ENCODE measurements at regions not wholly inside any gene's neighbourhood (a gene's known extent, or its start where the extent isn't known, plus 50 kb on each side); places are given as distances from the start of the nearest gene placed in this dataset.
"Not testable (repeated sequence)": the region's sequence is repeated elsewhere in the genome, so short reads cannot be mapped to it uniquely, and the experiment has no call there.

DNA sequence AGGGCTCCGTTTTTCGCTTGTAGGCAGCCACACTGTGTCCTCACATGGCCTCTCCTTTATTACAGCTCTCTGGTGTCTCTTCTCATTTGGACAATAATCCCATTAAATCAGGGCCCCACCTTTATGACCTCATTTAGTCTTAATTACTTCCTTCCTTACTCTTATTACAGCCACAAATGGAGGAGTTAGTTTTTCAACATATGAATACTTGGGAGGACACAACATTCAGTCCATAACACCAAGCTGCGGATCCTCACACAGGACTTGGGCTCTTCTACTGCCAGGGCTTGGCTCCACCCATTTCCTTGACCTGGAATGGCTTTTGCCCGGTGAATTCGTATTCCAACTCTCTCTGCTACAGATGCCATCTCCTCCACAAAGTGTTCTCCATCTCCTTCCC is 74.3 kb upstream of the SLC7A14 start:
- H3K36me3 ChIP-seq = no peaks in the 10 kb centered on the region
- no peaks in the 10 kb centered on the region for H3K9me3 ChIP-seq
- no peak for DNase-seq
- H3K4me3 ChIP-seq (ENCODE audit: low read depth, low read length) = no peak overlapping the region
- H3K4me1 ChIP-seq = peaks cover 5% of the 10 kb centered on the region; the same call in 1 of the 2 replicates
- TF ChIP-seq, protein P1, sequence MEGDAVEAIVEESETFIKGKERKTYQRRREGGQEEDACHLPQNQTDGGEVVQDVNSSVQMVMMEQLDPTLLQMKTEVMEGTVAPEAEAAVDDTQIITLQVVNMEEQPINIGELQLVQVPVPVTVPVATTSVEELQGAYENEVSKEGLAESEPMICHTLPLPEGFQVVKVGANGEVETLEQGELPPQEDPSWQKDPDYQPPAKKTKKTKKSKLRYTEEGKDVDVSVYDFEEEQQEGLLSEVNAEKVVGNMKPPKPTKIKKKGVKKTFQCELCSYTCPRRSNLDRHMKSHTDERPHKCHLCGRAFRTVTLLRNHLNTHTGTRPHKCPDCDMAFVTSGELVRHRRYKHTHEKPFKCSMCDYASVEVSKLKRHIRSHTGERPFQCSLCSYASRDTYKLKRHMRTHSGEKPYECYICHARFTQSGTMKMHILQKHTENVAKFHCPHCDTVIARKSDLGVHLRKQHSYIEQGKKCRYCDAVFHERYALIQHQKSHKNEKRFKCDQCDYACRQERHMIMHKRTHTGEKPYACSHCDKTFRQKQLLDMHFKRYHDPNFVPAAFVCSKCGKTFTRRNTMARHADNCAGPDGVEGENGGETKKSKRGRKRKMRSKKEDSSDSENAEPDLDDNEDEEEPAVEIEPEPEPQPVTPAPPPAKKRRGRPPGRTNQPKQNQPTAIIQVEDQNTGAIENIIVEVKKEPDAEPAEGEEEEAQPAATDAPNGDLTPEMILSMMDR (IDR thresholded peaks at IDR 0.05; ENCODE audit: low read depth, low read length) = no peak
- no peaks in the 10 kb centered on the region for H3K27me3 ChIP-seq

- Histone ChIP-seq H3K36me3 (no peaks in the 10 kb centered on the region), H3K4me1 (peaks cover 8% of the 10 kb centered on the region), H3K27me3 (no peaks in the 10 kb centered on the region), H3K4me3 (ENCODE audit: low read depth, low read length) (no peak overlapping the region), H3K9me3 (no peaks in the 10 kb centered on the region)
- TF ChIP-seq, protein P1 (IDR thresholded peaks at IDR 0.05; ENCODE audit: low read depth, low read length) = no peak
- no peak for DNase-seq
These were observed 71.4 kb upstream of the SLC7A14 start for GRCh38 chr3:170657312-170657711.

GRCh38 chr3:170656284-170656683 is 70.4 kb upstream of the SLC7A14 start:
- Histone ChIP-seq H3K4me1 (peaks cover 15% of the 10 kb centered on the region), H3K4me3 (ENCODE audit: low read depth, low read length) (no peak overlapping the region), H3K9me3 (no peaks in the 10 kb centered on the region), H3K36me3 (no peaks in the 10 kb centered on the region), H3K27me3 (no peaks in the 10 kb centered on the region)
- TF ChIP-seq, protein P1 (IDR thresholded peaks at IDR 0.05; ENCODE audit: low read depth, low read length) = no peak
- no peak for DNase-seq

- Histone ChIP-seq H3K4me3 (ENCODE audit: low read depth, low read length) (no peak overlapping the region), H3K36me3 (no peaks in the 10 kb centered on the region), H3K27me3 (no peaks in the 10 kb centered on the region), H3K4me1 (peaks cover 12% of the 10 kb centered on the region), H3K9me3 (no peaks in the 10 kb centered on the region)
- DNase-seq = no peak
- TF ChIP-seq, protein P1 (IDR thresholded peaks at IDR 0.05; ENCODE audit: low read depth, low read length) = no peak
These were observed 67.9 kb upstream of the SLC7A14 start for GRCh38 chr3:170653801-170654200.

DNA sequence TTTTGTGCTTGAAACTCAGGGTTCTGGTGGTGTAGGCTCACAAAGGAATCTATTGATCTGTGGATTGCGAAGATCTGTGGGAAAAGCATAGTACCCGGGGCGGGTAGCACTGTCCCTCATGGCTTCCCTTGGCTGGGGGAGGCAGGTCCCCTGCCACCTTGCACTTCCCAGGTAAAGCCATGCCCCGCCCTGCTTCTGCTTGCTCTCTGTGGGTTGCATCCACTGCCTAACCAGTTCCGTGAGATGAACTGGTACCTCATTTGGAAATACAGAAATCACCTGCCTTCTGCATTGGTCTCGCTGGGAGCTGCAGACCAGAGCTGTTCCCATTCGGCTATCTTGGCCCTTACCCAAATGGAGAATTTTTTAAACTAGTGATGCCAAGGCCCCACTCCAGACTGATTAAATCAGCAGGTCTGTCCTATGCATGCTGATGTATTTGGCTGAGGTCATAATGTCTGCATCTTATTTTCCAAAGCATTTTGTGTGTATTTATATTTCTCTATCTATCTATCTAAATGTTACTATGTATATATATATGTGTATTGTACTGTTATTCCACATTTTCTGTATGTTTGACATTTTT is 65.5 kb upstream of the SLC7A14 start:
- Histone ChIP-seq H3K4me1 (peaks cover 12% of the 10 kb centered on the region), H3K9me3 (no peaks in the 10 kb centered on the region), H3K36me3 (no peaks in the 10 kb centered on the region), H3K4me3 (ENCODE audit: low read depth, low read length) (no peak overlapping the region), H3K27me3 (no peaks in the 10 kb centered on the region)
- TF ChIP-seq, protein P1 (IDR thresholded peaks at IDR 0.05; ENCODE audit: low read depth, low read length) = no peak
- peak; percentile 40 for DNase-seq

DNA sequence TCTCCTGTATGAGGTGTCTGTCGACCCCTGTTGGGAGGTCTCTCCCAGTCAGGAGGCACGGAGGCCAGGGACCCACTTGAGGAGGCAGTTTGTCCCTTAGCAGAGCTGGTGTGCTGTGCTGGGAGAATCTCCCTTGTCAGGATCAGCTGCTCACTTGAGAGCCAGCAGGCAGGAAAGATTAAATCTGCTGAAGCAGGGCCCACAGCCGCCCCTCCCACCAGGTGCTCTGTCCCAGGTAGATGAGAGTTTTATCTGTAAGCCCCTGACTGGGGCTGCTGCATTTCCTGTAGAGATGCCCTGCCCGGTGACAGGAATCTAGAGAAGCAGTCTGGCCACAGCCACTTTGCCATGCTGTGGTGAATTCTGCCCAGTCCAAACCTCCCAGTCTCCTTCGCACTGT is 64.7 kb upstream of the SLC7A14 start:
- H3K9me3 ChIP-seq; H3K36me3 ChIP-seq; H3K4me3 ChIP-seq (ENCODE audit: low read depth, low read length); DNase-seq; H3K27me3 ChIP-seq: not testable (repeated sequence)
- peaks cover 12% of the 10 kb centered on the region for H3K4me1 ChIP-seq
